ENCODE measurements at regions not wholly inside any gene's neighbourhood (a gene's known extent, or its start where the extent isn't known, plus 50 kb on each side); places are given as distances from the start of the nearest gene placed in this dataset.

- Histone ChIP-seq H3K27me3 (replicated peaks in 1 of 4; ENCODE audit: control insufficient read depth in 3 of 4, extremely low read depth in 1 of 4, insufficient read depth in 3 of 4, low read length in 3 of 4) (no peaks in the 10 kb centered on the region), H3K23me2 (ENCODE audit: low read depth, low read length) (no peaks in the 10 kb centered on the region), H3K4me3 (ENCODE audit: extremely low read depth in 1 of 4, insufficient read depth in 2 of 4, low read depth in 3 of 4, low read length in 4 of 4) (no peak overlapping the region), H3K79me2 (ENCODE audit: control insufficient read depth in 1 of 2, insufficient read depth in 2 of 2, low read length in 2 of 2) (no peaks in the 10 kb centered on the region), H2BK120ac (replicated peaks; ENCODE audit: low read depth, low read length) (no peak overlapping the region), H3K9me3 (ENCODE audit: insufficient read depth in 2 of 2, low read depth in 1 of 2, low read length in 1 of 2) (no peaks in the 10 kb centered on the region), H4K5ac (ENCODE audit: insufficient read length, low read depth, low read length) (no peak overlapping the region), H3K9ac (replicated peaks in 1 of 4; ENCODE audit: extremely low read depth in 1 of 4, low read depth in 3 of 4, low read length in 3 of 4) (no peak overlapping the region), H3K27ac (ENCODE audit: low read depth, low read length) (no peak overlapping the region), H3K14ac (ENCODE audit: insufficient read length) (no peak overlapping the region), H2BK20ac (ENCODE audit: low read length) (no peak overlapping the region), H2BK15ac (ENCODE audit: low read length) (no peak overlapping the region), H2AFZ (ENCODE audit: low read length) (no peak overlapping the region), H3K79me1 (ENCODE audit: low read depth, low read length) (no peaks in the 10 kb centered on the region), H2AK5ac (ENCODE audit: low read depth, low read length) (no peak overlapping the region), H4K8ac (ENCODE audit: extremely low read depth, insufficient read depth, low read length) (no peak overlapping the region), H2BK12ac (ENCODE audit: low read depth, low read length) (no peak overlapping the region), H3K4me2 (ENCODE audit: insufficient read depth in 1 of 2, low read depth in 2 of 2, low read length in 2 of 2) (no peak overlapping the region), H4K20me1 (replicated peaks in 1 of 2; ENCODE audit: control insufficient read depth in 1 of 2, insufficient read depth in 2 of 2, low read length in 2 of 2) (no peaks in the 10 kb centered on the region), H3K36me3 (ENCODE audit: control insufficient read depth in 2 of 4, insufficient read depth in 4 of 4, low read length in 3 of 4) (no peaks in the 10 kb centered on the region), H3K23ac (ENCODE audit: insufficient read length) (no peak overlapping the region), H3K4ac (replicated peaks; ENCODE audit: insufficient read length, low read depth, low read length) (no peak overlapping the region), H2BK5ac (ENCODE audit: low read depth, low read length) (no peak overlapping the region), H4K91ac (replicated peaks; ENCODE audit: insufficient read length, low read length) (no peak overlapping the region), H3K4me1 (replicated peaks in 1 of 4; ENCODE audit: control insufficient read depth in 3 of 4, insufficient read depth in 4 of 4, low read length in 3 of 4) (no peaks in the 10 kb centered on the region), H3K56ac (replicated peaks; ENCODE audit: insufficient read length, low read depth, low read length) (no peak overlapping the region), H3K18ac (ENCODE audit: extremely low read depth, low read length) (no peak overlapping the region)
- POLR2A ChIA-PET (ENCODE audit: partially characterized antibody), result no interaction called here
- no peak for FAIRE-seq
- no peak for TF ChIP-seq CTBP2 (IDR thresholded peaks at IDR 0.05; ENCODE audit: borderline replicate concordance, insufficient read depth, insufficient read length, low read length)
- CTCF ChIA-PET (ENCODE audit: partially characterized antibody), result interaction anchor here (0.9 kb wide), 1 partner anchor 138 kb away, joined by 3 read pairs; no protein-coding TSS in a partner anchor
- no peak for DNase-seq (ENCODE audit: low read depth in 1 of 2, low spot score in 2 of 2)
Measured at GRCh38 chr1:96361961-96362360, 359.6 kb upstream of the PTBP2 start.

Measured in H1 (cell line).